ENCODE measurements at regions not wholly inside any gene's neighbourhood (a gene's known extent, or its start where the extent isn't known, plus 50 kb on each side); places are given as distances from the start of the nearest gene placed in this dataset.

- no peak for DNase-seq
- no peaks in the 10 kb centered on the region for H3K36me3 ChIP-seq (ENCODE audit: insufficient read depth, low read length)
- TF ChIP-seq CTCF (IDR thresholded peaks at IDR 0.05), result no peak
- H3K27ac ChIP-seq (ENCODE audit: low read depth in 1 of 2, low read length in 2 of 2), result no peak overlapping the region
- ATAC-seq (ENCODE audit: poor library complexity), result no peak
- Mint-ChIP-seq H3K36me3 (ENCODE audit: low read depth) (no peaks in the 10 kb centered on the region), H3K4me3 (no peak overlapping the region), H3K4me1 (ENCODE audit: low read depth) (no peaks in the 10 kb centered on the region), H3K9me3 (peaks cover 24% of the 10 kb centered on the region), H3K27me3 (no peaks in the 10 kb centered on the region), H3K27ac (no peak overlapping the region)
- ChIA-PET POLR2A (no interaction called here), CTCF (no interaction called here)
- no peak overlapping the region for H3K4me3 ChIP-seq (ENCODE audit: low read length)
- intact Hi-C loops (cut with DNase I, micrococcal nuclease), result no loop called here
- H3K27me3 ChIP-seq (ENCODE audit: control insufficient read depth in 1 of 2, insufficient read depth in 2 of 2, low read length in 2 of 2), result no peaks in the 10 kb centered on the region
- peaks cover 0 to 7% of the 10 kb centered on the region in 2 experiments for H3K9me3 ChIP-seq (ENCODE audit: control insufficient read depth in 1 of 2, insufficient read depth in 1 of 2, low read length in 2 of 2)
- no peaks in the 10 kb centered on the region for H3K4me1 ChIP-seq (ENCODE audit: insufficient read depth, low read length)
These were observed 628.2 kb downstream of the CDH11 start for GRCh38 chr16:64493709-64494108.

DNA sequence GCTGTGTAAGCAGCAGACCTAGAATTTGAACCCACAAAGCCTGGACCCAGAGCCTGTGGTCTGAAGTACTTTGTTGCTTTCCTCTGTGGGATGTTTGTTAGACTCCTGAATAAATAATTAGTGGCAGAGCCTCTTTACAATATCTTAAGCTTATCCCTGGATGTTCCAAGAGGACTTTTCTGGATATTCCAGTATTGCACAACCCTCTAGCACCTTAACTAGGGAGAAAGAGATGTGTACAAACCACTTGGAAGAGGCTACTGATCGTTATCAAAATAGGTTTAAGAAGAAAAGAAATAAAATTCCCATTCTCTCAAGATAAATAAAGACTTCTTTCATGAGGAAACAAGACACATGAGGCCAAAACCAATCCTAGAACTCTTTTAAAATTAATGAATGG is 632.4 kb downstream of the CDH11 start:
- POLR2A ChIA-PET, result no interaction called here
- no peaks in the 10 kb centered on the region for H3K27me3 Mint-ChIP-seq
- peaks cover 4 to 7% of the 10 kb centered on the region in 2 experiments for H3K9me3 ChIP-seq (ENCODE audit: control insufficient read depth in 1 of 2, insufficient read depth in 1 of 2, low read length in 2 of 2)
- H3K27ac Mint-ChIP-seq, result no peak overlapping the region
- H3K4me3 Mint-ChIP-seq, result no peak overlapping the region
- CTCF ChIA-PET, result no interaction called here
- H3K4me1 ChIP-seq (ENCODE audit: insufficient read depth, low read length), result no peaks in the 10 kb centered on the region
- no peaks in the 10 kb centered on the region for H3K36me3 Mint-ChIP-seq (ENCODE audit: low read depth)
- no peak overlapping the region for H3K4me3 ChIP-seq (ENCODE audit: low read length)
- H3K27me3 ChIP-seq (ENCODE audit: control insufficient read depth in 1 of 2, insufficient read depth in 2 of 2, low read length in 2 of 2), result no peaks in the 10 kb centered on the region
- H3K9me3 Mint-ChIP-seq, result peaks cover 16% of the 10 kb centered on the region
- ATAC-seq (ENCODE audit: poor library complexity), result no peak
- no peaks in the 10 kb centered on the region for H3K4me1 Mint-ChIP-seq (ENCODE audit: low read depth)
- no peaks in the 10 kb centered on the region for H3K36me3 ChIP-seq (ENCODE audit: insufficient read depth, low read length)
- H3K27ac ChIP-seq (ENCODE audit: low read depth in 1 of 2, low read length in 2 of 2), result no peak overlapping the region
- intact Hi-C loops (cut with DNase I, micrococcal nuclease), result no loop called here
- no peak for TF ChIP-seq CTCF (IDR thresholded peaks at IDR 0.05)
- no peak for DNase-seq

GRCh38 chr16:64486561-64486960 is 635.3 kb downstream of the CDH11 start:
- POLR2A ChIA-PET, result no interaction called here
- Histone ChIP-seq H3K27me3 (ENCODE audit: control insufficient read depth in 1 of 2, insufficient read depth in 2 of 2, low read length in 2 of 2) (no peaks in the 10 kb centered on the region), H3K9me3 (ENCODE audit: control insufficient read depth in 1 of 2, insufficient read depth in 1 of 2, low read length in 2 of 2) (peaks cover 0 to 4% of the 10 kb centered on the region in 2 experiments), H3K27ac (ENCODE audit: low read depth in 1 of 2, low read length in 2 of 2) (no peak overlapping the region), H3K36me3 (ENCODE audit: insufficient read depth, low read length) (no peaks in the 10 kb centered on the region), H3K4me1 (ENCODE audit: insufficient read depth, low read length) (no peaks in the 10 kb centered on the region), H3K4me3 (ENCODE audit: low read length) (no peak overlapping the region)
- CTCF ChIA-PET, result no interaction called here
- H3K27ac Mint-ChIP-seq, result no peak overlapping the region
- no peaks in the 10 kb centered on the region for H3K4me1 Mint-ChIP-seq (ENCODE audit: low read depth)
- H3K9me3 Mint-ChIP-seq, result peaks cover 10% of the 10 kb centered on the region
- no peak for DNase-seq
- no peaks in the 10 kb centered on the region for H3K36me3 Mint-ChIP-seq (ENCODE audit: low read depth)
- no peak overlapping the region for H3K4me3 Mint-ChIP-seq
- intact Hi-C loops (cut with DNase I, micrococcal nuclease), result no loop called here
- no peaks in the 10 kb centered on the region for H3K27me3 Mint-ChIP-seq
- no peak for TF ChIP-seq CTCF (IDR thresholded peaks at IDR 0.05)
- ATAC-seq (ENCODE audit: poor library complexity), result no peak

All from CD4-positive, alpha-beta T cell (primary cell).